OCI-LY7 (cell line): ENCODE measurements at regions not wholly inside any gene's neighbourhood (a gene's known extent, or its start where the extent isn't known, plus 50 kb on each side); places are given as distances from the start of the nearest gene placed in this dataset.

Experiments used
- BruUV-seq: library from RNA; stranded (reverse); fragments of 400-500 nt; replicated peaks from 2 replicates; lab custom pipeline; 2021; lab: Mats Ljungman, UMichigan
- CTCF ChIA-PET: fragments of 300-600 bp; sonication (Branson Sonifier 250); formaldehyde crosslinking; loops from one replicate; lab custom pipeline; 2022; ENCODE audit warnings: antibody characterized with exemption; ENCODE audit not compliant: unreplicated experiment; lab: Charles Lee
- POLR2A ChIA-PET: fragments of 300-600 bp; sonication (Branson Sonifier 250); formaldehyde crosslinking; loops from one replicate; lab custom pipeline; 2022; ENCODE audit warnings: antibody characterized with exemption; lab: Charles Lee
- DNase-seq: peaks from one replicate; pipeline ENCODE4 v3.0.0-alpha.2; 2015; ENCODE audit warnings: low spot score
- H2AFZ ChIP-seq: fragments of 200-600 bp; sonication (generic), shearing (Covaris generic); 2 replicates; pipeline ENCODE4 v1.6.1; 2014; ENCODE audit warnings: mild to moderate bottlenecking, antibody characterized with exemption, low read length, moderate library complexity
- H3K27ac ChIP-seq: fragments of 200-600 bp; sonication (generic); 2 replicates; pipeline ENCODE4 v1.5.1; 2014; ENCODE audit warnings: mixed run types, low read depth, mild to moderate bottlenecking, moderate library complexity, low read length, inconsistent platforms; ENCODE audit not compliant: poor library complexity, severe bottlenecking
- H3K36me3 ChIP-seq: fragments of 200-600 bp; sonication (generic); 2 replicates; pipeline ENCODE4 v1.6.1; 2014; ENCODE audit warnings: mild to moderate bottlenecking, antibody characterized with exemption, low read length, moderate library complexity, mixed read lengths; ENCODE audit not compliant: insufficient read depth
- H3K4me1 ChIP-seq: fragments of 200-600 bp; sonication (generic); 2 replicates; pipeline ENCODE4 v1.5.1; 2014; ENCODE audit warnings: mild to moderate bottlenecking, low read length; ENCODE audit not compliant: insufficient read depth, poor library complexity, severe bottlenecking
- H3K4me2 ChIP-seq: fragments of 200-600 bp; sonication (generic); 2 replicates; pipeline ENCODE4 v1.6.1; 2014; ENCODE audit warnings: mild to moderate bottlenecking, low read length
- H3K4me3 ChIP-seq: fragments of 200-600 bp; sonication (generic); 2 replicates; pipeline ENCODE4 v1.5.1; 2014; ENCODE audit warnings: mild to moderate bottlenecking, low read depth, low read length; ENCODE audit not compliant: poor library complexity, severe bottlenecking
- H3K79me2 ChIP-seq: fragments of 200-600 bp; sonication (generic); 2 replicates; pipeline ENCODE4 v1.6.1; 2016; ENCODE audit warnings: low read depth, mild to moderate bottlenecking, low read length, moderate library complexity, mixed read lengths; ENCODE audit not compliant: insufficient read depth
- H3K9me2 ChIP-seq: fragments of 200-600 bp; sonication (generic); 2 replicates; pipeline ENCODE4 v1.6.1; 2016; ENCODE audit warnings: mild to moderate bottlenecking, low read length, mixed read lengths; ENCODE audit not compliant: insufficient read depth
- H3K9me3 ChIP-seq: fragments of 200-600 bp; sonication (generic); 2 replicates; pipeline ENCODE4 v1.6.1; 2014; ENCODE audit warnings: mild to moderate bottlenecking, mixed run types, low read length, mixed read lengths
- H4K20me1 ChIP-seq: fragments of 200-600 bp; sonication (generic); 2 replicates; pipeline ENCODE4 v1.6.1; 2014; ENCODE audit warnings: mild to moderate bottlenecking, antibody characterized with exemption, low read length, moderate library complexity, mixed read lengths; ENCODE audit not compliant: insufficient read depth
- EZH2phosphoT487 ChIP-seq: fragments of 200-600 bp; sonication (generic); IDR thresholded peaks from 2 replicates; pipeline ENCODE4 v1.6.1; 2018; ENCODE audit warnings: low read depth, borderline replicate concordance, mild to moderate bottlenecking, mixed run types, antibody characterized with exemption, low read length, moderate library complexity, mixed read lengths
- intact Hi-C: fragments of 100-400 bp; cut with micrococcal nuclease; formaldehyde crosslinking; loops from one replicate; pipeline ENCODE4 v1.10.0; 2022; ENCODE audit not compliant: unreplicated experiment
- TF ChIP-seq, protein P1 (sequence below): fragments of 200-600 bp; sonication (generic); conservative IDR thresholded peaks from 2 replicates; pipeline ENCODE4 v1.5.1; 2014; ENCODE audit warnings: mild to moderate bottlenecking, antibody characterized with exemption, low read length, moderate library complexity, mixed read lengths

DNA sequence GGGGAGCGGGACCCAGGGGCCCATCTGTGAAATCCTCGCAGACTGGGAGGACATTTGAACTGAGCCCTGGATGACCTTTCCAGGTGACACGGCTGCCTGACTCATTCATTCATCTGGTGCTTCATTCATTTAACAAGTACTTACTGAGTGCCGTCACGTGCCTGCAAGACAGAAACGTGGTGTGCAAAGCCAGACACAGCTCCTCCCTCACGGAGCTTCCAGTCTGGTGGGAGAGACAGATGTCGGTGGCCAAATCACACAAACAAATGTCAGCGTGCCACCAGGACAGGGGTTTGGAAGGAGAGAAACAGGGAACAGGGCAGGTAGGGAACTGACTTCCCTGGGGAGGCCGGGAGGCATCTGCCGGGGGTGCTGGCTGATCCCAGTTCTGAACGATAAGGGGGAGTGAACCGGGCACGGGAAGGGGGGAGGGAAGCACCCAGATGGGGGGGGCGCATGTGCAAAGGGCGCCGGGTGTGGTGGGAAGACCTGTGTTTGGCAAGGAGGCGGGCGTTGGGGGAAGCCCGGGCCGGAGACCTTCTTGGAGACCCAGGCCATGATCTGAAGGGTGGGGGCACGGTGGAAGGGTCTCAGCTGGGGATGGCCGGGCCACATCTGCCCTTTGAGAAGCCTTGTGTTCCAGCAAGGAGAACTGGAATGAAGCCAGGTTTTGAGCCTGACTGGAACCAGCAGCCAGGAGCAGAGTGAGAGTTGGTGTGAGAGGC, 93.6 kb upstream of the CIBAR2 start:
- ChIA-PET CTCF (no interaction called here), POLR2A (interaction anchor here (0.7 kb wide), 1 partner anchor 17 kb away, joined by 4 read pairs; no protein-coding TSS in a partner anchor)
- Histone ChIP-seq H3K79me2 (no peaks in the 10 kb centered on the region), H3K4me1 (peaks cover 2% of the 10 kb centered on the region), H3K9me2 (no peaks in the 10 kb centered on the region), H3K9me3 (no peaks in the 10 kb centered on the region), H3K36me3 (no peaks in the 10 kb centered on the region), H3K27ac (no peak overlapping the region), H2AFZ (no peak overlapping the region), H4K20me1 (no peaks in the 10 kb centered on the region), H3K4me3 (no peak overlapping the region), H3K4me2 (no peak overlapping the region)
- intact Hi-C loops, result no loop called here
- TF ChIP-seq, protein P1, sequence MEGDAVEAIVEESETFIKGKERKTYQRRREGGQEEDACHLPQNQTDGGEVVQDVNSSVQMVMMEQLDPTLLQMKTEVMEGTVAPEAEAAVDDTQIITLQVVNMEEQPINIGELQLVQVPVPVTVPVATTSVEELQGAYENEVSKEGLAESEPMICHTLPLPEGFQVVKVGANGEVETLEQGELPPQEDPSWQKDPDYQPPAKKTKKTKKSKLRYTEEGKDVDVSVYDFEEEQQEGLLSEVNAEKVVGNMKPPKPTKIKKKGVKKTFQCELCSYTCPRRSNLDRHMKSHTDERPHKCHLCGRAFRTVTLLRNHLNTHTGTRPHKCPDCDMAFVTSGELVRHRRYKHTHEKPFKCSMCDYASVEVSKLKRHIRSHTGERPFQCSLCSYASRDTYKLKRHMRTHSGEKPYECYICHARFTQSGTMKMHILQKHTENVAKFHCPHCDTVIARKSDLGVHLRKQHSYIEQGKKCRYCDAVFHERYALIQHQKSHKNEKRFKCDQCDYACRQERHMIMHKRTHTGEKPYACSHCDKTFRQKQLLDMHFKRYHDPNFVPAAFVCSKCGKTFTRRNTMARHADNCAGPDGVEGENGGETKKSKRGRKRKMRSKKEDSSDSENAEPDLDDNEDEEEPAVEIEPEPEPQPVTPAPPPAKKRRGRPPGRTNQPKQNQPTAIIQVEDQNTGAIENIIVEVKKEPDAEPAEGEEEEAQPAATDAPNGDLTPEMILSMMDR, result no peak
- TF ChIP-seq EZH2phosphoT487, result no peak
- BruUV-seq, result no TSS peak
- no peak for DNase-seq

DNA sequence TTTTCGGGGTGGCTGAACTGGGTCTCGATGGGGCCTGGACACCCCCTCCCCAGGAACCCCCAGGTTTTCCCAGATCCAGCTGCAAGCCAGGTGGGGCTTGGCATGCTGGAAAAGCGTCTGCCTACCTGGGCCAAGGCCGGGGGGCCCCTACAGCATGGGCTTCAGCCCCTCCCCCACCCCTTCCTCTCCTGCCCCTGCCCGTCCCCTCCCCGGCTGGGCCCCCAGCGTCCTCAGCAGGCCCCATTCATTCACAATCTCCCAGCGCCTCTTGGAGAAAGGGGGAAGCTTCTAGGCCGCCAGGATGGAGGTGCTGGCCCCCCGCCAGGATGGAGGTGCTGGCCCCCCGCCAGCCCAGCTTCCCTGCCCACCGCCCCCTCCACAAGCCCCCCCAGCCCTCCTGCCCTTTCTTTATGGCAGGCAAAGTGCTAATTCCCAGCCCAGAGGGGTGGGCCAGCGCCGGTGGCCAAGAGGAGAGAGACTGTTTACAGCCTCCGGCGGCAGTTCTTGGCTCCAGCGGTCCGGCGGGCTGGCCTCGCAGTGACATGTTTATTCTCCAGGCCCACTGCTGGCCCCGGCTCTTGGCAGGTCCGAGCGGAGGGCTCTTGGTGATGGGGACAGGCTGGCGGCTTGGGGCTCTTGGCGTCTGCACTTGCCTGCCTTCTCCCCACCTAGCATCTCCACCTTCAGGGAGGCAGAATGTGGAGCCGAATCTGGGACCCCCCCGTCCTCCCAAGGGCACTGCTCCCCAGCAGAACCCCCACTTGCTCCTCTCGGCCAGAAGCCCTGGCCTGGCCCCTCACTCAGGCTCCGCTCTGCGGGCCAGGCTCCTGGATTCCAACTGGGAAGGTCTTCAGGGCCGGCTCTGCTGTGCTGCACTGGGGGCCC, 94.4 kb upstream of the CIBAR2 start:
- no peak for DNase-seq
- no peaks in the 10 kb centered on the region for H3K79me2 ChIP-seq
- ChIA-PET CTCF (no interaction called here), POLR2A (no interaction called here)
- H3K9me3 ChIP-seq, result no peaks in the 10 kb centered on the region
- TF ChIP-seq, protein P1, result no peak
- TF ChIP-seq EZH2phosphoT487, result no peak
- no peaks in the 10 kb centered on the region for H3K4me1 ChIP-seq
- no peak overlapping the region for H2AFZ ChIP-seq
- H4K20me1 ChIP-seq, result no peaks in the 10 kb centered on the region
- intact Hi-C loops, result no loop called here
- no peak overlapping the region for H3K4me3 ChIP-seq
- no peak overlapping the region for H3K27ac ChIP-seq
- no peaks in the 10 kb centered on the region for H3K36me3 ChIP-seq
- H3K4me2 ChIP-seq, result no peak overlapping the region
- no peaks in the 10 kb centered on the region for H3K9me2 ChIP-seq
- BruUV-seq, result no TSS peak
